Omental fat pad (tissue), 3 donors: ENCODE measurements at regions not wholly inside any gene's neighbourhood (a gene's known extent, or its start where the extent isn't known, plus 50 kb on each side); places are given as distances from the start of the nearest gene placed in this dataset.

Source experiments
- ATAC-seq: fragments of 150-250 bp; one replicate; pipeline ENCODE4 v1.9.1; 2016; ENCODE audit warnings: mild to moderate bottlenecking, moderate library complexity; ENCODE audit not compliant: low FRiP score
- DNase-seq: peaks from one replicate; pipeline ENCODE4 v3.0.0-alpha.2; 2019; ENCODE audit warnings: low spot score
- CTCF ChIP-seq, 3 donors: fragments of 450-650 bp; IDR thresholded peaks; one replicate each; pipeline ENCODE4 v1.5.1; 2016 to 2017; ENCODE audit warnings: antibody characterized with exemption in 3 of 3, mild to moderate bottlenecking in 3 of 3, moderate library complexity in 2 of 3

GRCh38 chr5:67969631-67970030, 245.9 kb upstream of the PIK3R1 start:
- DNase-seq, result no peak
- no peak for ATAC-seq
- TF ChIP-seq CTCF (IDR thresholded peaks at IDR 0.05), result no peak

GRCh38 chr5:67969176-67969575, 246.4 kb upstream of the PIK3R1 start:
- no peak for ATAC-seq
- DNase-seq, result no peak
- TF ChIP-seq CTCF (IDR thresholded peaks at IDR 0.05), result no peak

GRCh38 chr5:67966712-67967111, 248.8 kb upstream of the PIK3R1 start:
- DNase-seq (no peak), ATAC-seq (no peak)
- no peak for TF ChIP-seq CTCF (IDR thresholded peaks at IDR 0.05)

GRCh38 chr5:67964619-67965018, 250.9 kb upstream of the PIK3R1 start:
- DNase-seq (no peak), ATAC-seq (no peak)
- no peak for TF ChIP-seq CTCF (IDR thresholded peaks at IDR 0.05)

- no peak for ATAC-seq
- TF ChIP-seq CTCF (IDR thresholded peaks at IDR 0.05), result no peak
Measured at GRCh38 chr5:67963789-67964519, 251.6 kb upstream of the PIK3R1 start.

GRCh38 chr5:67960939-67961338, 254.6 kb upstream of the PIK3R1 start:
- ATAC-seq, result no peak
- DNase-seq, result no peak
- no peak for TF ChIP-seq CTCF (IDR thresholded peaks at IDR 0.05)

More at GRCh38 chr5:67963789-67964519, 251.6 kb upstream of the PIK3R1 start:
- no peak for DNase-seq

GRCh38 chr5:67957374-67957773, 258.2 kb upstream of the PIK3R1 start:
- DNase-seq (no peak), ATAC-seq (no peak)
- no peak for TF ChIP-seq CTCF (IDR thresholded peaks at IDR 0.05)
